SH-SY5Y (cell line): ENCODE measurements at regions not wholly inside any gene's neighbourhood (a gene's known extent, or its start where the extent isn't known, plus 50 kb on each side); places are given as distances from the start of the nearest gene placed in this dataset.

Experiments
- GATA2 ChIP-seq: IDR thresholded peaks from 2 replicates; pipeline ENCODE4 v1.6.1; 2011; ENCODE audit warnings: mild to moderate bottlenecking, low read depth, low read length
- GATA3 ChIP-seq: IDR thresholded peaks from 2 replicates; pipeline ENCODE4 v1.6.1; 2011; ENCODE audit warnings: low read depth, mild to moderate bottlenecking, low read length, moderate library complexity

GRCh38 chr16:5502467-5502869, 404.9 kb upstream of the EEF2KMT start:
- peak; percentile 100 for TF ChIP-seq GATA2
- TF ChIP-seq GATA3, result peak; percentile 99
